Naive thymus-derived CD4-positive, alpha-beta T cell (primary cell): ENCODE measurements at regions not wholly inside any gene's neighbourhood (a gene's known extent, or its start where the extent isn't known, plus 50 kb on each side); places are given as distances from the start of the nearest gene placed in this dataset.

Experiments
- ATAC-seq: fragments of 150-1000 bp; cut with Tn5 transposase; 2 replicates; pipeline ENCODE4 v1.10.0; 2021; ENCODE audit warnings: mild to moderate bottlenecking, moderate library complexity
- CTCF ChIA-PET: fragments of 350-600 bp; sonication (Branson Sonifier 250); formaldehyde crosslinking; loops from one replicate; lab custom pipeline; 2021; ENCODE audit warnings: antibody characterized with exemption; lab: Charles Lee
- POLR2A ChIA-PET: fragments of 350-600 bp; sonication (Branson Sonifier 250); formaldehyde crosslinking; loops from one replicate; lab custom pipeline; 2021; ENCODE audit warnings: antibody characterized with exemption, inconsistent platforms; lab: Charles Lee
- DNase-seq, 9 donors: peaks; one replicate each; pipeline versions ENCODE4 v3.0.0 to v3.0.0-alpha.2; 2020 to 2022; ENCODE audit warnings: mixed read lengths in 1 of 9
- H3K27ac ChIP-seq: one replicate; pipeline ENCODE4 v1.7.0; 2013; ENCODE audit warnings: mild to moderate bottlenecking, low read depth, low read length, moderate library complexity
- H3K27me3 ChIP-seq, 2 donors: one replicate each; pipeline ENCODE4 v1.7.0; 2013; ENCODE audit warnings: low read length in 2 of 2, mild to moderate bottlenecking in 2 of 2, moderate library complexity in 2 of 2; ENCODE audit not compliant: control insufficient read depth in 2 of 2, insufficient read depth in 2 of 2
- H3K36me3 ChIP-seq, 3 experiments: 1 replicate in 2 of 3; 2 replicates in 1 of 3; pipeline ENCODE4 v1.7.0; 2013; ENCODE audit warnings: low read length in 3 of 3, mild to moderate bottlenecking in 3 of 3, moderate library complexity in 1 of 3; ENCODE audit not compliant: insufficient read depth in 3 of 3, control insufficient read depth in 2 of 3
- H3K4me1 ChIP-seq, 2 donors: one replicate each; pipeline ENCODE4 v1.7.0; 2013; ENCODE audit warnings: low read length in 2 of 2, mild to moderate bottlenecking in 2 of 2, moderate library complexity in 1 of 2; ENCODE audit not compliant: control insufficient read depth in 2 of 2, insufficient read depth in 2 of 2
- H3K4me3 ChIP-seq: 2 replicates; pipeline ENCODE4 v1.7.0; 2013; ENCODE audit warnings: mild to moderate bottlenecking, low read length
- H3K9me3 ChIP-seq, 3 experiments: 1 replicate in 2 of 3; 2 replicates in 1 of 3; pipeline ENCODE4 v1.7.0; 2013; ENCODE audit warnings: low read length in 3 of 3; ENCODE audit not compliant: control insufficient read depth in 2 of 3
- H3K27ac Mint-ChIP-seq, 9 donors: one replicate each; pipeline ENCODE4 v1.8.0; 2020 to 2022; ENCODE audit warnings: mixed read lengths in 9 of 9, mild to moderate bottlenecking in 8 of 9, moderate library complexity in 5 of 9, inconsistent platforms in 2 of 9
- H3K27me3 Mint-ChIP-seq, 5 donors: one replicate each; pipeline ENCODE4 v1.8.0; 2021 to 2022; ENCODE audit warnings: mixed read lengths in 5 of 5, mild to moderate bottlenecking in 1 of 5
- H3K36me3 Mint-ChIP-seq, 5 donors: one replicate each; pipeline ENCODE4 v1.8.0; 2020 to 2022; ENCODE audit warnings: mixed read lengths in 5 of 5, mild to moderate bottlenecking in 3 of 5, inconsistent platforms in 1 of 5
- H3K4me1 Mint-ChIP-seq, 7 donors: one replicate each; pipeline ENCODE4 v1.8.0; 2020 to 2022; ENCODE audit warnings: mixed read lengths in 7 of 7, mild to moderate bottlenecking in 3 of 7, inconsistent platforms in 1 of 7
- H3K4me3 Mint-ChIP-seq, 10 donors: one replicate each; pipeline ENCODE4 v1.8.0; 2020 to 2022; ENCODE audit warnings: mild to moderate bottlenecking in 10 of 10, mixed read lengths in 10 of 10, moderate library complexity in 6 of 10, inconsistent platforms in 2 of 10
- H3K9me3 Mint-ChIP-seq, 11 donors: one replicate each; pipeline ENCODE4 v1.8.0; 2020 to 2022; ENCODE audit warnings: mixed read lengths in 11 of 11, mild to moderate bottlenecking in 4 of 11, inconsistent platforms in 1 of 11, moderate library complexity in 1 of 11
- intact Hi-C, 2 donors: fragments of 100-400 bp; cut with micrococcal nuclease; formaldehyde crosslinking; loops; one replicate each; pipeline ENCODE4 v1.15.1; 2023

- Mint-ChIP-seq H3K27me3 (no peaks in the 10 kb centered on the region), H3K27ac (no peak overlapping the region), H3K9me3 (peaks cover 0 to 11% (median 4%) of the 10 kb centered on the region in 11 donors), H3K4me1 (no peaks in the 10 kb centered on the region), H3K36me3 (no peaks in the 10 kb centered on the region), H3K4me3 (no peak overlapping the region)
- Histone ChIP-seq H3K36me3 (no peaks in the 10 kb centered on the region), H3K9me3 (no peaks in the 10 kb centered on the region), H3K4me3 (no peak overlapping the region), H3K27ac (no peak overlapping the region), H3K27me3 (no peaks in the 10 kb centered on the region), H3K4me1 (no peaks in the 10 kb centered on the region)
- DNase-seq (no peak), ATAC-seq (no peak)
- POLR2A ChIA-PET = no interaction called here
- CTCF ChIA-PET = no interaction called here
- intact Hi-C loops = no loop called here
These were observed 142.2 kb upstream of the CDH6 start for GRCh38 chr5:31051316-31051715.

GRCh38 chr5:31049936-31050704, 143.4 kb upstream of the CDH6 start:
- H3K9me3 ChIP-seq = no peaks in the 10 kb centered on the region
- Mint-ChIP-seq H3K27me3 (no peaks in the 10 kb centered on the region), H3K4me1 (no peaks in the 10 kb centered on the region), H3K9me3 (peaks cover 0 to 8% (median 4%) of the 10 kb centered on the region in 11 donors), H3K36me3 (no peaks in the 10 kb centered on the region), H3K4me3 (no peak overlapping the region), H3K27ac (no peak overlapping the region)
- H3K36me3 ChIP-seq = no peaks in the 10 kb centered on the region
- ChIA-PET POLR2A (no interaction called here), CTCF (no interaction called here)
- DNase-seq = no peak
- no peak for ATAC-seq
- no peaks in the 10 kb centered on the region for H3K27me3 ChIP-seq
- H3K4me3 ChIP-seq = no peak overlapping the region
- no peak overlapping the region for H3K27ac ChIP-seq
- intact Hi-C loops = no loop called here
- no peaks in the 10 kb centered on the region for H3K4me1 ChIP-seq

GRCh38 chr5:31049461-31049860, 144.0 kb upstream of the CDH6 start:
- DNase-seq (no peak), ATAC-seq (no peak)
- Histone ChIP-seq H3K27me3 (no peaks in the 10 kb centered on the region), H3K27ac (no peak overlapping the region), H3K36me3 (no peaks in the 10 kb centered on the region), H3K9me3 (no peaks in the 10 kb centered on the region), H3K4me1 (no peaks in the 10 kb centered on the region), H3K4me3 (no peak overlapping the region)
- Mint-ChIP-seq H3K4me3 (no peak overlapping the region), H3K27me3 (no peaks in the 10 kb centered on the region), H3K4me1 (no peaks in the 10 kb centered on the region), H3K36me3 (no peaks in the 10 kb centered on the region), H3K9me3 (peaks cover 0 to 8% (median 2%) of the 10 kb centered on the region in 11 donors), H3K27ac (no peak overlapping the region)
- POLR2A ChIA-PET = no interaction called here
- intact Hi-C loops = no loop called here
- CTCF ChIA-PET = no interaction called here

- ATAC-seq (no peak), DNase-seq (no peak)
- Mint-ChIP-seq H3K9me3 (peaks cover 0 to 8% (median 0%) of the 10 kb centered on the region in 11 donors), H3K4me3 (no peak overlapping the region), H3K27ac (no peak overlapping the region), H3K4me1 (no peaks in the 10 kb centered on the region), H3K36me3 (no peaks in the 10 kb centered on the region), H3K27me3 (no peaks in the 10 kb centered on the region)
- Histone ChIP-seq H3K4me3 (no peak overlapping the region), H3K9me3 (no peaks in the 10 kb centered on the region), H3K27ac (no peak overlapping the region), H3K36me3 (no peaks in the 10 kb centered on the region), H3K27me3 (no peaks in the 10 kb centered on the region), H3K4me1 (no peaks in the 10 kb centered on the region)
- CTCF ChIA-PET = no interaction called here
- intact Hi-C loops = no loop called here
- POLR2A ChIA-PET = no interaction called here
These were observed 144.9 kb upstream of the CDH6 start for GRCh38 chr5:31048282-31049270.

- ATAC-seq (no peak), DNase-seq (no peak)
- H3K4me1 ChIP-seq = no peaks in the 10 kb centered on the region
- no peaks in the 10 kb centered on the region for H3K36me3 ChIP-seq
- H3K9me3 Mint-ChIP-seq = peaks cover 0 to 8% (median 4%) of the 10 kb centered on the region in 11 donors
- no peaks in the 10 kb centered on the region for H3K36me3 Mint-ChIP-seq
- H3K27ac Mint-ChIP-seq = no peak overlapping the region
- ChIA-PET POLR2A (no interaction called here), CTCF (no interaction called here)
- H3K4me1 Mint-ChIP-seq = no peaks in the 10 kb centered on the region
- H3K4me3 Mint-ChIP-seq = no peak overlapping the region
- H3K27me3 Mint-ChIP-seq = no peaks in the 10 kb centered on the region
- no peak overlapping the region for H3K27ac ChIP-seq
- no peaks in the 10 kb centered on the region for H3K9me3 ChIP-seq
- H3K27me3 ChIP-seq = no peaks in the 10 kb centered on the region
- intact Hi-C loops = no loop called here
- no peak overlapping the region for H3K4me3 ChIP-seq
These were observed 145.9 kb upstream of the CDH6 start for GRCh38 chr5:31047621-31048020.

- DNase-seq (no peak), ATAC-seq (no peak)
- intact Hi-C loops = no loop called here
- H3K4me3 ChIP-seq = no peak overlapping the region
- Mint-ChIP-seq H3K27ac (no peak overlapping the region), H3K9me3 (peaks cover 0 to 8% (median 4%) of the 10 kb centered on the region in 11 donors), H3K27me3 (no peaks in the 10 kb centered on the region), H3K36me3 (no peaks in the 10 kb centered on the region), H3K4me3 (no peak overlapping the region), H3K4me1 (no peaks in the 10 kb centered on the region)
- H3K9me3 ChIP-seq = no peaks in the 10 kb centered on the region
- no peaks in the 10 kb centered on the region for H3K36me3 ChIP-seq
- H3K27ac ChIP-seq = no peak overlapping the region
- CTCF ChIA-PET = no interaction called here
- POLR2A ChIA-PET = no interaction called here
- no peaks in the 10 kb centered on the region for H3K4me1 ChIP-seq
- no peaks in the 10 kb centered on the region for H3K27me3 ChIP-seq
These were observed 146.5 kb upstream of the CDH6 start for GRCh38 chr5:31047007-31047406.
